OCI-LY3 (cell line): ENCODE measurements at regions not wholly inside any gene's neighbourhood (a gene's known extent, or its start where the extent isn't known, plus 50 kb on each side); places are given as distances from the start of the nearest gene placed in this dataset.

Source experiments
- H2AFZ ChIP-seq: fragments of 200-600, 300-600 bp; shearing (Covaris generic); 2 replicates; pipeline ENCODE4 v1.6.0; 2014; ENCODE audit warnings: antibody characterized with exemption, low read depth, low read length
- H3K27ac ChIP-seq: fragments of 200-600, 300-600 bp; sonication (generic); 2 replicates; pipeline ENCODE4 v1.5.1; 2014; ENCODE audit warnings: mild to moderate bottlenecking, low read length, moderate library complexity, mixed read lengths
- H3K27me3 ChIP-seq: fragments of 200-600, 300-600 bp; sonication (generic); 2 replicates; pipeline ENCODE4 v1.6.1; 2014; ENCODE audit warnings: low read depth, low read length, mixed read lengths
- H3K36me3 ChIP-seq: fragments of 200-600, 300-600 bp; sonication (generic); replicated peaks from 2 replicates; pipeline ENCODE3; 2014; ENCODE audit warnings: low read depth, low read length, mixed read lengths
- H3K4me1 ChIP-seq: fragments of 300-600, 200-600 bp; sonication (generic); 2 replicates; pipeline ENCODE4 v1.6.1; 2014; ENCODE audit warnings: low read length, mixed read lengths
- H3K4me2 ChIP-seq: fragments of 200-600, 300-600 bp; sonication (generic); 2 replicates; pipeline ENCODE4 v1.6.1; 2014; ENCODE audit warnings: low read length, mixed read lengths
- H3K4me3 ChIP-seq: fragments of 300-600, 200-600 bp; sonication (generic); 2 replicates; pipeline ENCODE4 v1.5.1; 2014; ENCODE audit warnings: antibody characterized with exemption, mild to moderate bottlenecking, low read length, moderate library complexity
- H3K79me2 ChIP-seq: fragments of 300-600, 200-600 bp; shearing (Covaris generic); 2 replicates; pipeline ENCODE4 v1.6.1; 2014; ENCODE audit warnings: mild to moderate bottlenecking, low read length, mixed read lengths
- H3K9ac ChIP-seq: fragments of 300-600, 200-600 bp; shearing (Covaris generic); 2 replicates; pipeline ENCODE4 v1.6.0; 2014; ENCODE audit warnings: mild to moderate bottlenecking, low read length, moderate library complexity
- H3K9me3 ChIP-seq: fragments of 200-600, 300-600 bp; shearing (Covaris generic); 2 replicates; pipeline ENCODE4 v1.6.1; 2014; ENCODE audit warnings: low read length, mixed read lengths; ENCODE audit not compliant: insufficient read depth
- H4K20me1 ChIP-seq: fragments of 200-600, 300-600 bp; sonication (generic); 2 replicates; pipeline ENCODE4 v1.6.1; 2016; ENCODE audit warnings: low read length, mixed read lengths; ENCODE audit not compliant: insufficient read depth
- EZH2phosphoT487 ChIP-seq: fragments of 200-600 bp; shearing (Covaris generic); IDR thresholded peaks from 2 replicates; pipeline ENCODE4 v1.6.1; 2018; ENCODE audit warnings: antibody characterized with exemption, mixed run types, low read depth
- TF ChIP-seq, protein P1 (sequence below): fragments of 200-600, 300-600 bp; sonication (generic); IDR thresholded peaks from 2 replicates; pipeline ENCODE4 v1.5.1; 2014; ENCODE audit warnings: antibody characterized with exemption, low read length, low read depth

GRCh38 chr11:29135504-29135903, 881.3 kb downstream of the KCNA4 start:
- no peak overlapping the region for H3K9ac ChIP-seq
- no peak for TF ChIP-seq EZH2phosphoT487
- TF ChIP-seq, protein P1, sequence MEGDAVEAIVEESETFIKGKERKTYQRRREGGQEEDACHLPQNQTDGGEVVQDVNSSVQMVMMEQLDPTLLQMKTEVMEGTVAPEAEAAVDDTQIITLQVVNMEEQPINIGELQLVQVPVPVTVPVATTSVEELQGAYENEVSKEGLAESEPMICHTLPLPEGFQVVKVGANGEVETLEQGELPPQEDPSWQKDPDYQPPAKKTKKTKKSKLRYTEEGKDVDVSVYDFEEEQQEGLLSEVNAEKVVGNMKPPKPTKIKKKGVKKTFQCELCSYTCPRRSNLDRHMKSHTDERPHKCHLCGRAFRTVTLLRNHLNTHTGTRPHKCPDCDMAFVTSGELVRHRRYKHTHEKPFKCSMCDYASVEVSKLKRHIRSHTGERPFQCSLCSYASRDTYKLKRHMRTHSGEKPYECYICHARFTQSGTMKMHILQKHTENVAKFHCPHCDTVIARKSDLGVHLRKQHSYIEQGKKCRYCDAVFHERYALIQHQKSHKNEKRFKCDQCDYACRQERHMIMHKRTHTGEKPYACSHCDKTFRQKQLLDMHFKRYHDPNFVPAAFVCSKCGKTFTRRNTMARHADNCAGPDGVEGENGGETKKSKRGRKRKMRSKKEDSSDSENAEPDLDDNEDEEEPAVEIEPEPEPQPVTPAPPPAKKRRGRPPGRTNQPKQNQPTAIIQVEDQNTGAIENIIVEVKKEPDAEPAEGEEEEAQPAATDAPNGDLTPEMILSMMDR: no peak
- H4K20me1 ChIP-seq: no peaks in the 10 kb centered on the region
- no peaks in the 10 kb centered on the region for H3K4me1 ChIP-seq
- no peaks in the 10 kb centered on the region for H3K9me3 ChIP-seq
- H3K27me3 ChIP-seq: no peaks in the 10 kb centered on the region
- no peak overlapping the region for H3K4me3 ChIP-seq
- H3K27ac ChIP-seq: no peak overlapping the region
- H3K36me3 ChIP-seq: no peaks in the 10 kb centered on the region
- H2AFZ ChIP-seq: no peak overlapping the region
- no peak overlapping the region for H3K4me2 ChIP-seq
- no peaks in the 10 kb centered on the region for H3K79me2 ChIP-seq

DNA sequence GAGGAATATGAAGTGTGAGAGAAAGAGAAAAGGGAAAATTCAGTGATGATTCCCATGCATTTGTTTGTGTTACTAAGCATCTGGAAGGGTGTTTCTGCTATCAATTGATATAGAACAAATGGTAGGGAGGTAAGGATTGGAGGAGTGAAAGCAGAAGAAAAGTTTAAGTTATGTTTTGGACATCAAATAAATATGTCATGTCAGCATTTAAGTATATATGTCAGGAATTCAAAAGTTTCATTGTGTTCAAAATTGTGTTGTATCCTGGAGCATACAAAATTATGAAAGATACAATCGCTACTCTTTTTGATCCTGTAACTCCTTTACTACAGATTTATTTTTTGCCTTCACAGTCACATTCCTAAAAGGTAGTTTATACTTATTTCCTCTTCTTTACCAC, 885.8 kb downstream of the KCNA4 start:
- Histone ChIP-seq H3K27me3 (no peaks in the 10 kb centered on the region), H3K4me3 (no peak overlapping the region), H4K20me1 (no peaks in the 10 kb centered on the region), H3K4me2 (no peak overlapping the region), H3K9ac (no peak overlapping the region), H3K4me1 (no peaks in the 10 kb centered on the region), H3K36me3 (no peaks in the 10 kb centered on the region), H3K27ac (no peak overlapping the region), H2AFZ (no peak overlapping the region), H3K79me2 (no peaks in the 10 kb centered on the region), H3K9me3 (no peaks in the 10 kb centered on the region)
- TF ChIP-seq, protein P1: no peak
- TF ChIP-seq EZH2phosphoT487: no peak

- Histone ChIP-seq H3K27ac (no peak overlapping the region), H3K4me3 (no peak overlapping the region), H3K9ac (no peak overlapping the region), H3K9me3 (no peaks in the 10 kb centered on the region), H4K20me1 (no peaks in the 10 kb centered on the region), H3K36me3 (no peaks in the 10 kb centered on the region), H3K4me1 (no peaks in the 10 kb centered on the region), H3K79me2 (no peaks in the 10 kb centered on the region), H3K4me2 (no peak overlapping the region), H3K27me3 (no peaks in the 10 kb centered on the region), H2AFZ (no peak overlapping the region)
- TF ChIP-seq, protein P1: no peak
- no peak for TF ChIP-seq EZH2phosphoT487
These were observed 887.0 kb downstream of the KCNA4 start for GRCh38 chr11:29129844-29130243.

DNA sequence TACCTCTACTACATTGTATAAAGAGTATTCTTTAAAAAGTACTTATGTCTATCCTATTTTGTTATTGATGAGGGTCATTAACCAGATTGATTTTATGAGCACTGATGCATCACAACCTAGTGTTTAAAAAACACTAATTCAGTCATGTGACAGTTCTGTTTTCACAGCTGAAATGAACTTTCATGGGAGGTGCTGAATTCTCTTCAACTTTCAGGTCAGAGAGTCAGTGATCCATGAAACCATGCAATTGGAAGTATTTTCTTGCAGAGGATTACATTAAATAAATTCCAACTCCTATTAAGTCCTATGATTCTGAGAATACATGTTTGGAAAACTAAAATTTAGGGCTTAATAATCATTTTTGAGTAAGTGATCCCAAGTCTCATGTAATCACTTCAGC, 889.4 kb downstream of the KCNA4 start:
- Histone ChIP-seq H3K9ac (no peak overlapping the region), H3K4me3 (no peak overlapping the region), H3K27ac (no peak overlapping the region), H3K79me2 (no peaks in the 10 kb centered on the region), H3K27me3 (no peaks in the 10 kb centered on the region), H2AFZ (no peak overlapping the region), H3K4me2 (no peak overlapping the region), H4K20me1 (no peaks in the 10 kb centered on the region), H3K4me1 (no peaks in the 10 kb centered on the region), H3K9me3 (no peaks in the 10 kb centered on the region), H3K36me3 (no peaks in the 10 kb centered on the region)
- no peak for TF ChIP-seq EZH2phosphoT487
- TF ChIP-seq, protein P1: no peak
